Ishikawa (cell line): ENCODE measurements at regions not wholly inside any gene's neighbourhood (a gene's known extent, or its start where the extent isn't known, plus 50 kb on each side); places are given as distances from the start of the nearest gene placed in this dataset.

Experiments used
- CEBPB ChIP-seq: IDR thresholded peaks from 2 replicates; pipeline ENCODE4 v1.6.1; 2012
- CREB1 ChIP-seq: IDR thresholded peaks from 2 replicates; pipeline ENCODE4 v1.6.1; 2012; ENCODE audit warnings: low read depth
- EGR1 ChIP-seq: IDR thresholded peaks from 2 replicates; pipeline ENCODE4 v1.6.1; 2012
- EP300 ChIP-seq: IDR thresholded peaks from 2 replicates; pipeline ENCODE4 v1.6.1; 2012; ENCODE audit warnings: borderline replicate concordance
- FOXM1 ChIP-seq: IDR thresholded peaks from 2 replicates; pipeline ENCODE4 v1.6.1; 2012; ENCODE audit warnings: low read depth, borderline replicate concordance
- NFIC ChIP-seq: IDR thresholded peaks from 2 replicates; pipeline ENCODE4 v1.6.1; 2012
- RAD21 ChIP-seq: IDR thresholded peaks from 2 replicates; pipeline ENCODE4 v1.6.1; 2012; ENCODE audit warnings: low read depth
- TAF1 ChIP-seq: IDR thresholded peaks from 2 replicates; pipeline ENCODE4 v1.6.1; 2012; ENCODE audit warnings: low read depth, mild to moderate bottlenecking
- TCF12 ChIP-seq: IDR thresholded peaks from 2 replicates; pipeline ENCODE4 v1.6.1; 2012; ENCODE audit warnings: low read depth
- TEAD4 ChIP-seq: IDR thresholded peaks from 2 replicates; pipeline ENCODE4 v1.6.1; 2012
- YY1 ChIP-seq: IDR thresholded peaks from 2 replicates; pipeline ENCODE4 v1.6.1; 2012; ENCODE audit warnings: low read depth
- ZBTB7A ChIP-seq: IDR thresholded peaks from 2 replicates; pipeline ENCODE4 v1.6.1; 2012; ENCODE audit warnings: low read depth
- TF ChIP-seq, protein P1 (sequence below): IDR thresholded peaks from 2 replicates; pipeline ENCODE4 v1.6.1; 2012
- TF ChIP-seq, protein P2 (sequence below): IDR thresholded peaks from 2 replicates; pipeline ENCODE4 v1.6.1; 2012
- TF ChIP-seq, protein P3 (sequence below): IDR thresholded peaks from 2 replicates; pipeline ENCODE4 v1.6.1; 2012; ENCODE audit warnings: low read depth, mild to moderate bottlenecking

DNA sequence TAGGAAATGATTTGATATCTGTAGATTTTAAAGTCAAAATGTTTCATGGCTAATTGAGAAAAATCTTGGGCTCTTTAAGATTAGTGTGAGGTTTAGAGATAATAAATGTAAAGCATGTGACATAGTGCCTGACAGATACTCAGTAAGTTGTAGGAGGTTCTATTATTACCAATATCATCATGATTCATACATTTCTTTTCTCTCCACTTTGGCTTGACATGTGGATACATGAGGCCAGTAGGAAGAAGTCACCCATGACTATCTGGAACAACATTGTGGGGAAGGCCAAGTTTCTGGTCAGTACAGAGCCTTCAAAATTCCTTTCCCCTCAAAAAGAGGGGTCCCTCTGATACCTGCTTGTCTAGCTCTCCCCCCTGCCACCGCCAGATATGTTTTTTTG is 91.2 kb upstream of the SORBS2 start:
- no peak for TF ChIP-seq CEBPB
- TF ChIP-seq NFIC = no peak
- TF ChIP-seq, protein P1, sequence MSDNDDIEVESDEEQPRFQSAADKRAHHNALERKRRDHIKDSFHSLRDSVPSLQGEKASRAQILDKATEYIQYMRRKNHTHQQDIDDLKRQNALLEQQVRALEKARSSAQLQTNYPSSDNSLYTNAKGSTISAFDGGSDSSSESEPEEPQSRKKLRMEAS = 0 out of 2 replicates have a peak, but pooled peaks have one; percentile 4
- TF ChIP-seq FOXM1 = no peak

DNA sequence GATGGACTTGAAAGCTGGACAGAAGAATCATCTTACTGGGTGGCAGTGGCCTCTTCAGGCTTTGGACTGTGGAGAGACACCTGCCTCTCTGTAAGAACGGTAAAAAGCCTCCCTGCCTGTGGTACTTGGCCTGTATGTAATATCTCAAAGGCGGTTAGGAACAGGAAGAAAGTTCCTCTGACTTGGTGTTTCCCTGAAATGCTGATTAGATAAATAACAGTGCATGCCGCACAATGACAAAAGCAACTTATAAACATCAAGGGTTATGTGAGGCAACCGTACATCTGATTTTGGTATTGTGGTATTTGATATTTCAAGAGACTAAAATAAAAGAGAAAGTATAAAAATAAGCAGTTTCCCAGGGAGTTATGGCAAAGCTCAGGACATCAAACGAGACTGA is 92.4 kb upstream of the SORBS2 start:
- no peak for TF ChIP-seq TAF1
- TF ChIP-seq, protein P2, sequence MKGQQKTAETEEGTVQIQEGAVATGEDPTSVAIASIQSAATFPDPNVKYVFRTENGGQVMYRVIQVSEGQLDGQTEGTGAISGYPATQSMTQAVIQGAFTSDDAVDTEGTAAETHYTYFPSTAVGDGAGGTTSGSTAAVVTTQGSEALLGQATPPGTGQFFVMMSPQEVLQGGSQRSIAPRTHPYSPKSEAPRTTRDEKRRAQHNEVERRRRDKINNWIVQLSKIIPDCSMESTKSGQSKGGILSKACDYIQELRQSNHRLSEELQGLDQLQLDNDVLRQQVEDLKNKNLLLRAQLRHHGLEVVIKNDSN = no peak
- TF ChIP-seq CREB1 = no peak
- TF ChIP-seq TEAD4 = no peak
- no peak for TF ChIP-seq EP300

DNA sequence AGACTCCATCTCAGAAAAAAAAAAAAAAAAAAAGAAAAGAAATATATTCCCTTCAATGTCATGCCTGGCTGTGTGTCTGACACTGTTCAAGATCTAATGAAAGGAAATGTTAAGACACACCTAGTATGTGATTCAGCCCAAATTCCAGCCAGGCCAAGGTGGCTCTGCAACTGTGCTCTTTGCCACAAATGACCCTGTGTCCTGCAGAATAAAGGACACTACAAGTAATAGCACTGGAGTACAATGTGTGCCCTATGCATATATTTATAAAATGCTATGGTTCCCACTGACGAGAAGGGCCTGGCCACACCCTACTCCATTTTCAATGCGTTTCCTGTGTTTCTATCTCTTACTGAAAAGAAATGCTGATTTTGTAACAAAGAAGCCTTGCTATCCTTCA is 98.0 kb upstream of the SORBS2 start:
- TF ChIP-seq, protein P3, sequence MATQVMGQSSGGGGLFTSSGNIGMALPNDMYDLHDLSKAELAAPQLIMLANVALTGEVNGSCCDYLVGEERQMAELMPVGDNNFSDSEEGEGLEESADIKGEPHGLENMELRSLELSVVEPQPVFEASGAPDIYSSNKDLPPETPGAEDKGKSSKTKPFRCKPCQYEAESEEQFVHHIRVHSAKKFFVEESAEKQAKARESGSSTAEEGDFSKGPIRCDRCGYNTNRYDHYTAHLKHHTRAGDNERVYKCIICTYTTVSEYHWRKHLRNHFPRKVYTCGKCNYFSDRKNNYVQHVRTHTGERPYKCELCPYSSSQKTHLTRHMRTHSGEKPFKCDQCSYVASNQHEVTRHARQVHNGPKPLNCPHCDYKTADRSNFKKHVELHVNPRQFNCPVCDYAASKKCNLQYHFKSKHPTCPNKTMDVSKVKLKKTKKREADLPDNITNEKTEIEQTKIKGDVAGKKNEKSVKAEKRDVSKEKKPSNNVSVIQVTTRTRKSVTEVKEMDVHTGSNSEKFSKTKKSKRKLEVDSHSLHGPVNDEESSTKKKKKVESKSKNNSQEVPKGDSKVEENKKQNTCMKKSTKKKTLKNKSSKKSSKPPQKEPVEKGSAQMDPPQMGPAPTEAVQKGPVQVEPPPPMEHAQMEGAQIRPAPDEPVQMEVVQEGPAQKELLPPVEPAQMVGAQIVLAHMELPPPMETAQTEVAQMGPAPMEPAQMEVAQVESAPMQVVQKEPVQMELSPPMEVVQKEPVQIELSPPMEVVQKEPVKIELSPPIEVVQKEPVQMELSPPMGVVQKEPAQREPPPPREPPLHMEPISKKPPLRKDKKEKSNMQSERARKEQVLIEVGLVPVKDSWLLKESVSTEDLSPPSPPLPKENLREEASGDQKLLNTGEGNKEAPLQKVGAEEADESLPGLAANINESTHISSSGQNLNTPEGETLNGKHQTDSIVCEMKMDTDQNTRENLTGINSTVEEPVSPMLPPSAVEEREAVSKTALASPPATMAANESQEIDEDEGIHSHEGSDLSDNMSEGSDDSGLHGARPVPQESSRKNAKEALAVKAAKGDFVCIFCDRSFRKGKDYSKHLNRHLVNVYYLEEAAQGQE = no peak
- TF ChIP-seq CREB1 = no peak

DNA sequence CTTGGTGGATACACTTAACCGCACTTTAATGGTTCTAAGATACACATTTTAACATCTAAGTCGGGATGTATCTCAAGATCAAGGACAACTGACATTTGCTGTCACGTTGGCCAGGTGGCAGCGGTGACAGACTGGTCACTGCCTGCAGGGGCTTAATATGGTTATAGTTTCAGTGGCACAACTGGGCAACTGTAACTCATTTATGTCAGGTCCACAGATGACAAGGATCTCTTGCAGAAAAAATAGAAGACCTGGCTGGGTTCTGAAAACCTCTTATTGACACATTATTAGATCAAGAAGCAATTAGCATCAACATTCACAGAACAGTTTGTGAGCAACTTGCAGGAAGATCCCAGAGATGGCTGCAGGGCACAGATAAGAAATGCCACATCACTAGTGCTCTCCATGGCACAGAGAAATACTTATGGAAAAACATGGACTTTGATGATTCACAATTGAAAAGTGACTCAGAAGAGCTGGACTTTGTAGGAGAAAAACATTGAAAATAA is 99.6 kb upstream of the SORBS2 start:
- TF ChIP-seq CREB1 (no peak), EGR1 (no peak), TAF1 (no peak), CEBPB (no peak), ZBTB7A (no peak), NFIC (no peak), TCF12 (no peak), TEAD4 (no peak), RAD21 (no peak), YY1 (no peak), EP300 (no peak), FOXM1 (no peak)
- TF ChIP-seq, protein P1 = no peak
- TF ChIP-seq, protein P2 = no peak
- TF ChIP-seq, protein P3 = no peak

DNA sequence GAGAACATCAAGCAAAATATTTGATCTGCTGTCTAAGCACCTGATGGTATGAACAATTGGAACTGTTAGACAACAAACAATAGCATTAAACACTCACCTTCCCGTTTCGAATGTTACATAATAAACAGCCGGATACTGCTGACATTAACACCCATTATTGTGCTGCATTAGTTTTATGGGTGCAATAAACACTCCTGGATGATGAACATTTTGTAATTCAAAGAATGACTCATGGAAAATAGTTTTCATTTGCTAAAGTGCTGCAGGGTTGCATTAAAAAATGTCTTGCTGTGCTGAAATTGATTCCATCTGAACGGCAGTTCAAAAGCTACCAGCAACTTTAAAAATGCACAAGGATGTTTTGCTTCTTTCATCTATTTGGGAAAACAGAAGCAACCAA is 100.8 kb upstream of the SORBS2 start:
- TF ChIP-seq TAF1 (no peak), FOXM1 (0 out of 2 replicates have a peak, but pooled peaks have one; percentile 27), TCF12 (peak; percentile 71), YY1 (no peak), ZBTB7A (no peak), EP300 (peak; percentile 74), CEBPB (peak; percentile 75), CREB1 (no peak), EGR1 (no peak), RAD21 (peak; percentile 14; the same call in 1 of the 2 replicates), TEAD4 (0 out of 2 replicates have a peak, but pooled peaks have one; percentile 9), NFIC (peak; percentile 32; the same call in 1 of the 2 replicates)
- TF ChIP-seq, protein P1 = no peak
- TF ChIP-seq, protein P3 = no peak
- TF ChIP-seq, protein P2 = no peak
